Neural crest cell (in vitro differentiated cells): ENCODE measurements at regions not wholly inside any gene's neighbourhood (a gene's known extent, or its start where the extent isn't known, plus 50 kb on each side); places are given as distances from the start of the nearest gene placed in this dataset.

Experiments
- DNase-seq: peaks from one replicate; pipeline ENCODE4 v3.0.0; 2021; ENCODE audit warnings: low read depth, mixed read lengths, low spot score
- H3K27ac Mint-ChIP-seq: one replicate; pipeline ENCODE4 v1.8.0; 2021; ENCODE audit warnings: mild to moderate bottlenecking, mixed read lengths; ENCODE audit not compliant: unreplicated experiment
- H3K27me3 Mint-ChIP-seq: 2 replicates; pipeline ENCODE4 v1.8.0; 2021; ENCODE audit warnings: low read depth, mild to moderate bottlenecking, mixed read lengths
- H3K36me3 Mint-ChIP-seq: 2 replicates; pipeline ENCODE4 v1.8.0; 2021; ENCODE audit warnings: low read depth, mild to moderate bottlenecking, mixed read lengths
- H3K4me1 Mint-ChIP-seq: 2 replicates; pipeline ENCODE4 v1.8.0; 2021; ENCODE audit warnings: mixed read lengths
- H3K4me3 Mint-ChIP-seq: one replicate; pipeline ENCODE4 v1.8.0; 2021; ENCODE audit warnings: mild to moderate bottlenecking, mixed read lengths
- H3K9me3 Mint-ChIP-seq: 2 replicates; pipeline ENCODE4 v1.8.0; 2021; ENCODE audit warnings: mixed read lengths
- TF ChIP-seq, protein P1 (sequence below): fragments of 200-600 bp; sonication (generic); conservative IDR thresholded peaks from 2 replicates; pipeline ENCODE4 v1.5.0; 2021; ENCODE audit warnings: antibody characterized with exemption, mild to moderate bottlenecking

DNA sequence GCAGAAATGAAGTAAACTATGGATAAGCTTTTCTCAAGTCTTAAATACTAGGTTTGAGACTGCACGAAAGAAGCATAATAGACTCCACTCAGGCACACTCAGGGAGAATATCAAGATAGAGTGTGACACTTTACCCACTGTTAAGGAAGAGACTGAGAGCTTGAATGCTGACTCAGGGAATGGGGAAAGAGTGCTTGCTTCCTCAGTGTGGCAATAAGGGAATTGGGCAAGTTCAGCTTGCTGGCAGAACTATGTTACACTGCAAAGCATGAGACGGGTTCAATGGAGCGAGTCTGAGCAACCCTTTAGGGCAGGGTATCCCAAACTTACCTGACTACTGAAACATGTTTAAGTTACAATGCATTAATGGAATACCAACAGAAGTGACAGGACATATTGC, 237.7 kb upstream of the MEF2C start:
- TF ChIP-seq, protein P1, sequence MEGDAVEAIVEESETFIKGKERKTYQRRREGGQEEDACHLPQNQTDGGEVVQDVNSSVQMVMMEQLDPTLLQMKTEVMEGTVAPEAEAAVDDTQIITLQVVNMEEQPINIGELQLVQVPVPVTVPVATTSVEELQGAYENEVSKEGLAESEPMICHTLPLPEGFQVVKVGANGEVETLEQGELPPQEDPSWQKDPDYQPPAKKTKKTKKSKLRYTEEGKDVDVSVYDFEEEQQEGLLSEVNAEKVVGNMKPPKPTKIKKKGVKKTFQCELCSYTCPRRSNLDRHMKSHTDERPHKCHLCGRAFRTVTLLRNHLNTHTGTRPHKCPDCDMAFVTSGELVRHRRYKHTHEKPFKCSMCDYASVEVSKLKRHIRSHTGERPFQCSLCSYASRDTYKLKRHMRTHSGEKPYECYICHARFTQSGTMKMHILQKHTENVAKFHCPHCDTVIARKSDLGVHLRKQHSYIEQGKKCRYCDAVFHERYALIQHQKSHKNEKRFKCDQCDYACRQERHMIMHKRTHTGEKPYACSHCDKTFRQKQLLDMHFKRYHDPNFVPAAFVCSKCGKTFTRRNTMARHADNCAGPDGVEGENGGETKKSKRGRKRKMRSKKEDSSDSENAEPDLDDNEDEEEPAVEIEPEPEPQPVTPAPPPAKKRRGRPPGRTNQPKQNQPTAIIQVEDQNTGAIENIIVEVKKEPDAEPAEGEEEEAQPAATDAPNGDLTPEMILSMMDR, result no peak
- no peaks in the 10 kb centered on the region for H3K9me3 Mint-ChIP-seq
- DNase-seq, result no peak
- no peaks in the 10 kb centered on the region for H3K27me3 Mint-ChIP-seq
- H3K27ac Mint-ChIP-seq, result no peak overlapping the region
- H3K36me3 Mint-ChIP-seq, result no peaks in the 10 kb centered on the region
- H3K4me1 Mint-ChIP-seq, result no peaks in the 10 kb centered on the region
- H3K4me3 Mint-ChIP-seq, result no peak overlapping the region

- Mint-ChIP-seq H3K27me3 (no peaks in the 10 kb centered on the region), H3K27ac (no peak overlapping the region), H3K4me1 (no peaks in the 10 kb centered on the region), H3K4me3 (no peak overlapping the region), H3K36me3 (no peaks in the 10 kb centered on the region), H3K9me3 (no peaks in the 10 kb centered on the region)
- no peak for DNase-seq
- TF ChIP-seq, protein P1, result no peak
These were observed 234.2 kb upstream of the MEF2C start for GRCh38 chr5:89117124-89117644.

DNA sequence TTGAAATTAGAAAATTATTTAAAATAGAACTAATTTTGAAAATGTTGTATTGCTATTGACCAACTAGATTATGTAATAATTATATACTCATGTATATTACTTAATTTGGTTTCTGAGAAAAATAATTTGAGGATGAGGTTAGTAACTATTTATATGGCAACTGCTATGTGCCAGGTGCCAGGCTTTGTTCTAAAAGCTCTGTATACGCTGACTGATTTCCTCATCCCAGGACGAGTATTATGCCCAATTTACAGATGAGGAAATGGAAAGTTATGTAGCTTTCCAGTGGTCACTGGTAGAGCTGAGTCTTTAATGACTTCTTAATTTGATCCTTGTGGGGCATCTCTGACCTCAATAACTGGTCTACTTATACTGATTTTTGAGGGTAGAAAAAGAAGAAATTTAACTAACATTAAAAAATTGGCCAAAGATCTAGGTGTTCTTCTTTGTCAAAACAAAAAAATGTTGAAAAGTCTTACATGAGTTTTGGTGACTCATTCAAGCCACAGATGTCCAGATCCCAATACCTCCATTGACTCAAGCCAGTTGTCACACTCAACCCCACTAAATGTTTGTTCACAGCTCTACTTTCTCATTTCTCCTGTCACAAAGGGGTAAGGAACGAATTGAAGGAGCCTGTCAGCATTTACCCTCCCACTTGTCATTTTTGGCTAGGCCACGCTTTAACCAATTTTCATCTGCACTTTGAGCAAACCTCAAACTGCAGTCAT, 228.1 kb upstream of the MEF2C start:
- H3K36me3 Mint-ChIP-seq, result no peaks in the 10 kb centered on the region
- no peaks in the 10 kb centered on the region for H3K27me3 Mint-ChIP-seq
- no peaks in the 10 kb centered on the region for H3K4me1 Mint-ChIP-seq
- H3K9me3 Mint-ChIP-seq, result peaks cover 11% of the 10 kb centered on the region
- no peak overlapping the region for H3K4me3 Mint-ChIP-seq
- DNase-seq, result no peak
- TF ChIP-seq, protein P1, result no peak
- H3K27ac Mint-ChIP-seq, result no peak overlapping the region

DNA sequence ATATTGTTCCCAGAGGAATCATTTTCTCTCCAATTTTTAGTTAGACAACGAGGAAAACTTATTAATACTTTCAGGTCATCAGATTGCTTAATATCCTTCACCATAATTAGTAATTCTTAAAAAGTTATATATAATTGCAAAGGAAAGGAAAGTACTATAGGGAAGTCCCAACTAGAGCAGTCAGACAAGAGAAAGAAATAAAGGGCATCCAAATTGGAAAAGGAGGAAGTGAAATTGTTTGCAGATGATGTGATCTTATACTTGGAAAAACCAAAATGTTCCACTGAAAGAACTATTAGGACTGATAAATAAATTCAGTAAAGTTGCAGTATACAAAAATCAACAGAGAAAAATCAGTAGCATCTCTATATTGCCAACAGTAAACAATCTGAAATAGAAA, 223.5 kb upstream of the MEF2C start:
- Mint-ChIP-seq H3K4me1 (no peaks in the 10 kb centered on the region), H3K9me3 (peaks cover 11% of the 10 kb centered on the region), H3K27me3 (no peaks in the 10 kb centered on the region), H3K27ac (no peak overlapping the region), H3K4me3 (no peak overlapping the region), H3K36me3 (no peaks in the 10 kb centered on the region)
- TF ChIP-seq, protein P1, result no peak
- no peak for DNase-seq

GRCh38 chr5:89105836-89106235, 222.9 kb upstream of the MEF2C start:
- H3K27ac Mint-ChIP-seq, result no peak overlapping the region
- H3K4me1 Mint-ChIP-seq, result no peaks in the 10 kb centered on the region
- no peaks in the 10 kb centered on the region for H3K36me3 Mint-ChIP-seq
- no peak overlapping the region for H3K4me3 Mint-ChIP-seq
- DNase-seq, result no peak
- no peaks in the 10 kb centered on the region for H3K27me3 Mint-ChIP-seq
- peaks cover 11% of the 10 kb centered on the region for H3K9me3 Mint-ChIP-seq
- TF ChIP-seq, protein P1, result no peak
